ENCODE measurements at regions not wholly inside any gene's neighbourhood (a gene's known extent, or its start where the extent isn't known, plus 50 kb on each side); places are given as distances from the start of the nearest gene placed in this dataset.
"Not testable (repeated sequence)": the region's sequence is repeated elsewhere in the genome, so short reads cannot be mapped to it uniquely, and the experiment has no call there.

GRCh38 chr4:83194588-83194987, 80.1 kb upstream of the PLAC8 start:
- TF ChIP-seq POLR2AphosphoS5 (IDR thresholded peaks at IDR 0.05; ENCODE audit: low read depth, low read length); POLR2A (IDR thresholded peaks at IDR 0.05; ENCODE audit: low read depth, low read length); TAF1 (IDR thresholded peaks at IDR 0.05; ENCODE audit: borderline replicate concordance, low read depth, low read length): not testable (repeated sequence)

Measured in GM12892 (cell line).